B cell (primary cell): ENCODE measurements at regions not wholly inside any gene's neighbourhood (a gene's known extent, or its start where the extent isn't known, plus 50 kb on each side); places are given as distances from the start of the nearest gene placed in this dataset.

Experiments
- CTCF ChIP-seq: fragments of 200-600 bp; IDR thresholded peaks from one replicate; pipeline ENCODE4 v1.8.0; 2022; ENCODE audit warnings: antibody characterized with exemption, mild to moderate bottlenecking
- EZH2 ChIP-seq: IDR thresholded peaks from 2 replicates; pipeline ENCODE4 v1.6.1; 2012; ENCODE audit warnings: borderline replicate concordance, low read depth, mild to moderate bottlenecking, moderate library complexity, low read length; ENCODE audit not compliant: insufficient read depth, poor library complexity, severe bottlenecking

GRCh38 chr12:89970722-89971121 lies 262.1 kb upstream of the ATP2B1 start:
- TF ChIP-seq CTCF (no peak), EZH2 (no peak)
